ENCODE measurements at regions not wholly inside any gene's neighbourhood (a gene's known extent, or its start where the extent isn't known, plus 50 kb on each side); places are given as distances from the start of the nearest gene placed in this dataset.

DNA sequence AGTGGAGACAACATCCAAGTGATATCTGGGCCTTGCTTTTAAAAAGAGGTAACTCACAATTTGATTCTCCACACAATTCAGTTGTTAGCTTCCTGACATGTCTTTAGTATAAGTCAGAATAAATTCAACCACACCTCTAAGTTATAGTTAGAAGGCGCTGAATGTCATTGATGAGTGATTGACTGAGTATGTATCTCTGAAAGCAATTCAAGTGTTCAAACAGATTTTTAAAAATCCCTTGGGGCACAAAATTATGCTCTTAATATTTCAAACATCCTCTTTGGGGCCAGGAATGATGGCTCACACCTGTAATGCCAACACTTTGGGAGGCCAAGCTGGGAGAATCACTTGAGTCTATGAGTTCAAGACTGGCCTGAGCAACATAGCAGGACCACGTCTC, 137.0 kb upstream of the PRR20A start:
- no TSS peak for BruUV-seq (replicated peaks)
- no peaks in the 10 kb centered on the region for H3K79me2 ChIP-seq (ENCODE audit: low read length)
- POLR2A ChIA-PET (ENCODE audit: unreplicated experiment): no interaction called here
- no peaks in the 10 kb centered on the region for H3K27me3 ChIP-seq (ENCODE audit: low read length)
- H4K20me1 ChIP-seq (ENCODE audit: low read length): no peaks in the 10 kb centered on the region
- intact Hi-C loops (cut with micrococcal nuclease): loop anchor here (10.0 kb wide), 1 partner anchor 1729 kb away; no protein-coding TSS in a partner anchor
- no peaks in the 10 kb centered on the region for H3K9me2 ChIP-seq (replicated peaks; ENCODE audit: low read length)
- H3F3A ChIP-seq (ENCODE audit: low read length, unreplicated experiment): no peaks in the 10 kb centered on the region
- no peak overlapping the region for H3K4me3 ChIP-seq (ENCODE audit: low read length)
- TF ChIP-seq, protein P1, sequence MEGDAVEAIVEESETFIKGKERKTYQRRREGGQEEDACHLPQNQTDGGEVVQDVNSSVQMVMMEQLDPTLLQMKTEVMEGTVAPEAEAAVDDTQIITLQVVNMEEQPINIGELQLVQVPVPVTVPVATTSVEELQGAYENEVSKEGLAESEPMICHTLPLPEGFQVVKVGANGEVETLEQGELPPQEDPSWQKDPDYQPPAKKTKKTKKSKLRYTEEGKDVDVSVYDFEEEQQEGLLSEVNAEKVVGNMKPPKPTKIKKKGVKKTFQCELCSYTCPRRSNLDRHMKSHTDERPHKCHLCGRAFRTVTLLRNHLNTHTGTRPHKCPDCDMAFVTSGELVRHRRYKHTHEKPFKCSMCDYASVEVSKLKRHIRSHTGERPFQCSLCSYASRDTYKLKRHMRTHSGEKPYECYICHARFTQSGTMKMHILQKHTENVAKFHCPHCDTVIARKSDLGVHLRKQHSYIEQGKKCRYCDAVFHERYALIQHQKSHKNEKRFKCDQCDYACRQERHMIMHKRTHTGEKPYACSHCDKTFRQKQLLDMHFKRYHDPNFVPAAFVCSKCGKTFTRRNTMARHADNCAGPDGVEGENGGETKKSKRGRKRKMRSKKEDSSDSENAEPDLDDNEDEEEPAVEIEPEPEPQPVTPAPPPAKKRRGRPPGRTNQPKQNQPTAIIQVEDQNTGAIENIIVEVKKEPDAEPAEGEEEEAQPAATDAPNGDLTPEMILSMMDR (conservative IDR thresholded peaks at IDR 0.05; ENCODE audit: low read depth, low read length): no peak
- TF ChIP-seq EZH2phosphoT487 (IDR thresholded peaks at IDR 0.05; ENCODE audit: borderline replicate concordance, low read length) (no peak), EZH2 (IDR thresholded peaks at IDR 0.05; ENCODE audit: low read length, unreplicated experiment) (no peak)
- no peaks in the 10 kb centered on the region for H3K9me3 ChIP-seq (ENCODE audit: low read length)
- H3K4me2 ChIP-seq (ENCODE audit: low read length): no peak overlapping the region
- no peak for DNase-seq
- no peak overlapping the region for H3K27ac ChIP-seq (ENCODE audit: low read length)
- no peak overlapping the region for H2AFZ ChIP-seq (ENCODE audit: low read length)
- no peaks in the 10 kb centered on the region for H3K36me3 ChIP-seq (ENCODE audit: low read depth, low read length)
- no peaks in the 10 kb centered on the region for H3K4me1 ChIP-seq (ENCODE audit: insufficient read depth, low read length)
- no peak overlapping the region for H3K9ac ChIP-seq (ENCODE audit: low read length)
- CTCF ChIA-PET: no interaction called here
- ATAC-seq: no peak

DNA sequence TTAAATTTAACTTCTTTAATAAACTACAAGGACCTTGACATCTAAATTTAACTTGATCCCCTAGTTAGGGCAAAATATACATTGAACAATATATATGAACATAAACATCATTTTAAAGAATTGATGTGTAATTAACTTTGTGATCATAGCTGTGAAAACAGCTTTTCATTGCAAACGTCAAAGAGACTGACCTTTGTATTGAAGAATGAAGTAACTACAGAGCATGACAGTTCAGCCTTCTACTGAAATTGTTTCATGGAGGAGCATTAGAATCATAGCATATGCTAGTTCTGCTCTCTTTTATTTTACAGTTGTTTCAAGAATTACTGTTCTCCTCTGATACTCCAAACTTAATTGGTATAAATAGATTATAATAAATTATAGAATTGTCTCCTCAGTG, 123.4 kb upstream of the PRR20A start:
- Histone ChIP-seq H3K36me3 (ENCODE audit: low read depth, low read length) (no peaks in the 10 kb centered on the region), H3K9me3 (ENCODE audit: low read length) (no peaks in the 10 kb centered on the region), H3K4me3 (ENCODE audit: low read length) (no peak overlapping the region), H3K4me1 (ENCODE audit: insufficient read depth, low read length) (no peaks in the 10 kb centered on the region), H3K27ac (ENCODE audit: low read length) (no peak overlapping the region), H3K79me2 (ENCODE audit: low read length) (no peaks in the 10 kb centered on the region), H3K9ac (ENCODE audit: low read length) (no peak overlapping the region), H2AFZ (ENCODE audit: low read length) (no peak overlapping the region), H3K9me2 (replicated peaks; ENCODE audit: low read length) (no peaks in the 10 kb centered on the region), H3F3A (ENCODE audit: low read length, unreplicated experiment) (no peaks in the 10 kb centered on the region), H3K27me3 (ENCODE audit: low read length) (no peaks in the 10 kb centered on the region), H4K20me1 (ENCODE audit: low read length) (no peaks in the 10 kb centered on the region), H3K4me2 (ENCODE audit: low read length) (no peak overlapping the region)
- ChIA-PET POLR2A (ENCODE audit: unreplicated experiment) (no interaction called here), CTCF (no interaction called here)
- no peak for DNase-seq
- intact Hi-C loops (cut with micrococcal nuclease): no loop called here
- TF ChIP-seq, protein P1 (conservative IDR thresholded peaks at IDR 0.05; ENCODE audit: low read depth, low read length): no peak
- TF ChIP-seq EZH2phosphoT487 (IDR thresholded peaks at IDR 0.05; ENCODE audit: borderline replicate concordance, low read length) (no peak), EZH2 (IDR thresholded peaks at IDR 0.05; ENCODE audit: low read length, unreplicated experiment) (no peak)
- BruUV-seq (replicated peaks): no TSS peak
- no peak for ATAC-seq

- intact Hi-C loops (cut with micrococcal nuclease): no loop called here
- TF ChIP-seq EZH2phosphoT487 (IDR thresholded peaks at IDR 0.05; ENCODE audit: borderline replicate concordance, low read length): no peak
- TF ChIP-seq, protein P1 (conservative IDR thresholded peaks at IDR 0.05; ENCODE audit: low read depth, low read length): no peak
- no peak for TF ChIP-seq EZH2 (IDR thresholded peaks at IDR 0.05; ENCODE audit: low read length, unreplicated experiment)
- Histone ChIP-seq H4K20me1 (ENCODE audit: low read length) (no peaks in the 10 kb centered on the region), H3K4me1 (ENCODE audit: insufficient read depth, low read length) (no peaks in the 10 kb centered on the region), H3K27ac (ENCODE audit: low read length) (no peak overlapping the region), H3K36me3 (ENCODE audit: low read depth, low read length) (no peaks in the 10 kb centered on the region), H3F3A (ENCODE audit: low read length, unreplicated experiment) (no peaks in the 10 kb centered on the region), H3K27me3 (ENCODE audit: low read length) (no peaks in the 10 kb centered on the region), H2AFZ (ENCODE audit: low read length) (no peak overlapping the region), H3K9me3 (ENCODE audit: low read length) (no peaks in the 10 kb centered on the region), H3K4me2 (ENCODE audit: low read length) (no peak overlapping the region), H3K79me2 (ENCODE audit: low read length) (no peaks in the 10 kb centered on the region), H3K9me2 (replicated peaks; ENCODE audit: low read length) (no peaks in the 10 kb centered on the region), H3K4me3 (ENCODE audit: low read length) (no peak overlapping the region), H3K9ac (ENCODE audit: low read length) (no peak overlapping the region)
- no TSS peak for BruUV-seq (replicated peaks)
- CTCF ChIA-PET: no interaction called here
- DNase-seq (no peak), ATAC-seq (no peak)
- POLR2A ChIA-PET (ENCODE audit: unreplicated experiment): no interaction called here
Measured at GRCh38 chr13:57018915-57019314, 121.8 kb upstream of the PRR20A start.

Measured in PC-3 (cell line).